ENCODE measurements at regions not wholly inside any gene's neighbourhood (a gene's known extent, or its start where the extent isn't known, plus 50 kb on each side); places are given as distances from the start of the nearest gene placed in this dataset.

GRCh38 chr6:44022671-44023352 is 104.4 kb downstream of the MRPL14 start:
- Histone ChIP-seq H4K20me1 (ENCODE audit: control insufficient read depth, insufficient read depth, insufficient read length) (no peaks in the 10 kb centered on the region), H4K5ac (ENCODE audit: insufficient read length, low read depth, low read length) (no peak overlapping the region), H3K79me2 (ENCODE audit: insufficient read depth, low read length) (no peaks in the 10 kb centered on the region), H2AK5ac (ENCODE audit: insufficient read length, low read length) (no peak overlapping the region), H3K14ac (ENCODE audit: insufficient read depth, low read length) (no peak overlapping the region), H3K9me3 (ENCODE audit: control insufficient read depth, low read depth, low read length) (no peaks in the 10 kb centered on the region), H4K91ac (ENCODE audit: insufficient read length, low read depth, low read length) (no peak overlapping the region), H2BK12ac (ENCODE audit: insufficient read length, low read depth, low read length) (no peak overlapping the region), H3K4ac (ENCODE audit: low read depth, low read length) (no peak overlapping the region), H3K56ac (ENCODE audit: insufficient read length, low read depth, low read length) (no peak overlapping the region), H3K18ac (ENCODE audit: insufficient read length, low read depth, low read length) (no peak overlapping the region), H2BK20ac (ENCODE audit: low read depth, low read length, poor library complexity, severe bottlenecking) (no peak overlapping the region), H3K23me2 (ENCODE audit: insufficient read length, low read depth, low read length, poor library complexity, severe bottlenecking) (no peaks in the 10 kb centered on the region), H3K27me3 (ENCODE audit: insufficient read depth, low read length) (no peaks in the 10 kb centered on the region), H4K8ac (replicated peaks; ENCODE audit: insufficient read length, low read depth, low read length) (no peak overlapping the region), H3K4me2 (ENCODE audit: insufficient read depth, insufficient read length, low read length) (no peak overlapping the region), H3K23ac (ENCODE audit: insufficient read length, low read depth, low read length) (no peak overlapping the region), H3K27ac (ENCODE audit: insufficient read length, low read depth, low read length) (no peak overlapping the region), H2BK120ac (ENCODE audit: low read depth, low read length, poor library complexity, severe bottlenecking) (no peak overlapping the region), H2AFZ (ENCODE audit: low read length) (no peak overlapping the region), H3K9ac (ENCODE audit: extremely low read depth, insufficient read length, low read length) (no peak overlapping the region), H3T11ph (ENCODE audit: low read length) (no peak overlapping the region), H3K79me1 (ENCODE audit: insufficient read depth, low read depth, low read length, poor library complexity, severe bottlenecking) (no peaks in the 10 kb centered on the region), H2BK15ac (ENCODE audit: low read depth, low read length) (no peak overlapping the region), H3K4me1 (ENCODE audit: insufficient read depth, low read length) (no peaks in the 10 kb centered on the region), H2BK5ac (ENCODE audit: insufficient read length, low read length) (no peak overlapping the region)
- Mint-ChIP-seq H3K4me3 (no peak overlapping the region; a peak in 1 of 5 replicates), H3K36me3 (ENCODE audit: insufficient read depth in 1 of 3, low read depth in 3 of 3) (no peaks in the 10 kb centered on the region), H3K27me3 (ENCODE audit: low read depth) (no peaks in the 10 kb centered on the region; the same call in none of the 2 replicates), H3K4me1 (peaks cover 0 to 5% of the 10 kb centered on the region in 2 experiments; a peak in 1 of 4 replicates), H3K9me3 (peaks cover 4 to 7% of the 10 kb centered on the region in 2 experiments; a peak in 3 of 5 replicates), H3K27ac (peak overlapping the region in 1 of 3 experiments; percentile 8; a peak in 1 of 7 replicates)
- TF ChIP-seq CTCF (conservative IDR thresholded peaks at IDR 0.05), result no peak
- no CpG with 5 or more reads among the region's 14 CpGs for WGBS (ENCODE audit: extremely low coverage, insufficient read length, low lambda C conversion rate)
- DNase-seq, result no peak
